H9 (cell line): ENCODE measurements at regions not wholly inside any gene's neighbourhood (a gene's known extent, or its start where the extent isn't known, plus 50 kb on each side); places are given as distances from the start of the nearest gene placed in this dataset.

Experiments used
- DNase-seq: peaks from one replicate; pipeline ENCODE4 v3.0.0-alpha.2; 2017
- H2AFZ ChIP-seq: one replicate; pipeline ENCODE4 v1.6.1; 2013; ENCODE audit warnings: mild to moderate bottlenecking, low read length, control low read depth, moderate library complexity
- H2AK5ac ChIP-seq: 2 replicates; pipeline ENCODE4 v1.6.1; 2013; ENCODE audit warnings: low read length, control low read depth, mixed read lengths; ENCODE audit not compliant: insufficient read length
- H2BK120ac ChIP-seq: one replicate; pipeline ENCODE4 v1.6.1; 2013; ENCODE audit warnings: low read depth, mild to moderate bottlenecking, low read length, control low read depth, inconsistent platforms; ENCODE audit not compliant: poor library complexity, severe bottlenecking
- H2BK12ac ChIP-seq: 2 replicates; pipeline ENCODE4 v1.6.1; 2013; ENCODE audit warnings: low read length, control low read depth, mixed read lengths, low read depth; ENCODE audit not compliant: insufficient read length
- H2BK15ac ChIP-seq: 2 replicates; pipeline ENCODE4 v1.6.1; 2013; ENCODE audit warnings: low read depth, low read length, control low read depth
- H2BK20ac ChIP-seq: one replicate; pipeline ENCODE4 v1.6.1; 2013; ENCODE audit warnings: low read depth, mild to moderate bottlenecking, low read length, control low read depth, inconsistent platforms; ENCODE audit not compliant: poor library complexity, severe bottlenecking
- H2BK5ac ChIP-seq: 2 replicates; pipeline ENCODE4 v1.6.1; 2013; ENCODE audit warnings: low read length, control low read depth, mixed read lengths; ENCODE audit not compliant: insufficient read length
- H3K14ac ChIP-seq: 2 replicates; pipeline ENCODE4 v1.6.1; 2013; ENCODE audit warnings: low read length, control low read depth; ENCODE audit not compliant: insufficient read depth
- H3K18ac ChIP-seq: 2 replicates; pipeline ENCODE4 v1.6.1; 2013; ENCODE audit warnings: low read depth, mild to moderate bottlenecking, mixed read lengths, low read length, control low read depth; ENCODE audit not compliant: insufficient read length
- H3K23ac ChIP-seq: 2 replicates; pipeline ENCODE4 v1.6.1; 2013; ENCODE audit warnings: low read length, control low read depth, mixed read lengths, low read depth; ENCODE audit not compliant: insufficient read length
- H3K23me2 ChIP-seq: 2 replicates; pipeline ENCODE4 v1.6.1; 2013; ENCODE audit warnings: low read depth, mild to moderate bottlenecking, mixed read lengths, low read length, control low read depth; ENCODE audit not compliant: insufficient read length, poor library complexity, severe bottlenecking
- H3K27ac ChIP-seq: 2 replicates; pipeline ENCODE4 v1.5.1; 2013; ENCODE audit warnings: low read length, control low read depth, mixed read lengths, low read depth; ENCODE audit not compliant: insufficient read length
- H3K27me3 ChIP-seq: 2 replicates; pipeline ENCODE4 v1.6.1; 2013; ENCODE audit warnings: low read length, control low read depth, inconsistent platforms; ENCODE audit not compliant: insufficient read depth
- H3K4ac ChIP-seq: 2 replicates; pipeline ENCODE4 v1.6.1; 2013; ENCODE audit warnings: low read depth, mild to moderate bottlenecking, control low read depth, inconsistent platforms, low read length, moderate library complexity
- H3K4me1 ChIP-seq: 2 replicates; pipeline ENCODE4 v1.6.1; 2013; ENCODE audit warnings: low read length, control low read depth, inconsistent platforms; ENCODE audit not compliant: insufficient read depth
- H3K4me2 ChIP-seq: 2 replicates; pipeline ENCODE4 v1.6.1; 2013; ENCODE audit warnings: low read length, control low read depth, mixed read lengths; ENCODE audit not compliant: insufficient read length, insufficient read depth
- H3K56ac ChIP-seq: 2 replicates; pipeline ENCODE4 v1.6.1; 2013; ENCODE audit warnings: low read depth, mild to moderate bottlenecking, mixed read lengths, low read length, control low read depth; ENCODE audit not compliant: insufficient read length
- H3K79me1 ChIP-seq: 2 replicates; pipeline ENCODE4 v1.6.1; 2013; ENCODE audit warnings: low read depth, mild to moderate bottlenecking, moderate library complexity, low read length, control low read depth, inconsistent platforms; ENCODE audit not compliant: insufficient read depth, poor library complexity, severe bottlenecking
- H3K79me2 ChIP-seq: 2 replicates; pipeline ENCODE4 v1.6.1; 2013; ENCODE audit warnings: low read length, control low read depth, inconsistent platforms; ENCODE audit not compliant: insufficient read depth
- H3K9ac ChIP-seq: 2 replicates; pipeline ENCODE4 v1.6.1; 2013; ENCODE audit warnings: low read length, control low read depth, mixed read lengths; ENCODE audit not compliant: insufficient read length; ENCODE audit errors: extremely low read depth
- H3K9me3 ChIP-seq: one replicate; pipeline ENCODE4 v1.6.1; 2013; ENCODE audit warnings: low read depth, low read length, inconsistent platforms; ENCODE audit not compliant: control insufficient read depth
- H3T11ph ChIP-seq: one replicate; pipeline ENCODE4 v1.6.1; 2013; ENCODE audit warnings: mild to moderate bottlenecking, low read length, control low read depth, inconsistent platforms
- H4K20me1 ChIP-seq: one replicate; pipeline ENCODE4 v1.6.1; 2013; ENCODE audit not compliant: control insufficient read depth, insufficient read length, insufficient read depth
- H4K5ac ChIP-seq: 2 replicates; pipeline ENCODE4 v1.6.1; 2013; ENCODE audit warnings: low read depth, mild to moderate bottlenecking, mixed read lengths, low read length, control low read depth; ENCODE audit not compliant: insufficient read length
- H4K8ac ChIP-seq: replicated peaks from 2 replicates; pipeline ENCODE4 v1.6.1; 2013; ENCODE audit warnings: low read length, control low read depth, mixed read lengths, low read depth; ENCODE audit not compliant: insufficient read length
- H4K91ac ChIP-seq: 2 replicates; pipeline ENCODE4 v1.6.1; 2013; ENCODE audit warnings: low read depth, mild to moderate bottlenecking, moderate library complexity, mixed read lengths, low read length, control low read depth; ENCODE audit not compliant: insufficient read length
- H3K27ac Mint-ChIP-seq, 3 experiments: 2 replicates in 2 of 3; 3 replicates in 1 of 3; pipeline ENCODE4 v1.8.0; 2020 to 2021; ENCODE audit warnings: mixed read lengths in 3 of 3, mild to moderate bottlenecking in 1 of 3, moderate library complexity in 1 of 3
- H3K27me3 Mint-ChIP-seq: 2 replicates; pipeline ENCODE4 v1.8.0; 2021; ENCODE audit warnings: low read depth, mild to moderate bottlenecking, moderate library complexity, mixed read lengths
- H3K36me3 Mint-ChIP-seq, 3 experiments: 2 replicates in 2 of 3; 3 replicates in 1 of 3; pipeline ENCODE4 v1.8.0; 2020 to 2021; ENCODE audit warnings: low read depth in 3 of 3, mixed read lengths in 3 of 3; ENCODE audit not compliant: insufficient read depth in 1 of 3
- H3K4me1 Mint-ChIP-seq, 2 experiments: 2 replicates each; pipeline ENCODE4 v1.8.0; 2020; ENCODE audit warnings: mixed read lengths in 2 of 2
- H3K4me3 Mint-ChIP-seq, 2 experiments: 2 replicates in 1 of 2; 3 replicates in 1 of 2; pipeline ENCODE4 v1.8.0; 2020 to 2021; ENCODE audit warnings: mild to moderate bottlenecking in 2 of 2, mixed read lengths in 2 of 2, moderate library complexity in 1 of 2
- H3K9me3 Mint-ChIP-seq, 2 experiments: 2 replicates in 1 of 2; 3 replicates in 1 of 2; pipeline ENCODE4 v1.8.0; 2020; ENCODE audit warnings: mild to moderate bottlenecking in 2 of 2, mixed read lengths in 2 of 2, moderate library complexity in 1 of 2
- WGBS: extraction: QIAGEN DNeasy Blood & Tissue Kit; methylation state at CpG from one replicate; pipeline ENCODE4 v1.1.7; 2013; ENCODE audit warnings: missing lambda C conversion rate, low lambda C conversion rate, mixed read lengths; ENCODE audit not compliant: insufficient read length; ENCODE audit errors: extremely low coverage; 5-methylcytosine and 5-hydroxymethylcytosine counted together
- TF ChIP-seq, protein P1 (sequence below): fragments of 200-600 bp; sonication (generic); conservative IDR thresholded peaks from 3 replicates; pipeline ENCODE4 v1.8.0; 2021; ENCODE audit warnings: antibody characterized with exemption, mild to moderate bottlenecking

DNA sequence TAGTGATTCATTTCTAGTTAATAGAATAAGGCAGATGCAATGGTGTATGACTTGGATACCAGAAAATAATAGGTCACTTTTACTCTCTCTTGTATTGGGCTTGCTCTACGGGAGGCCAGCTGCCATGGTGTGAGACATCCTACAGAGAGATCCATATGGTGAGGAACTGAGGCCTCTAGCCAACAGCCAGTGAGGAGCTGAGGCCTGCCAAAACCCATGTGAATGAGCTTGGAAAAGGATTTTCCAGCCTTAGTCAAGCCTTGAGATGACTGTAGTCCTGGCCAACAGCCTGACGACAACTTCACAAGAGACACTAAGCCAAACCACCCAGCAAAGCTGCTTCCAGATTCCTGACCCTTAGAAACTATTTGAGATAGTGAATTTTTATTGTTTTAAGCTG, 1300.2 kb downstream of the RAPGEF2 start:
- no peak overlapping the region for H2AK5ac ChIP-seq
- H2BK12ac ChIP-seq, result no peak overlapping the region
- H3K4ac ChIP-seq, result no peak overlapping the region
- H2AFZ ChIP-seq, result no peak overlapping the region
- no peak overlapping the region for H3K14ac ChIP-seq
- WGBS, result no CpG with 5 or more reads among the region's 2 CpGs
- Mint-ChIP-seq H3K27me3 (no peaks in the 10 kb centered on the region), H3K36me3 (no peaks in the 10 kb centered on the region; a peak in 2 of 7 replicates), H3K27ac (no peak overlapping the region), H3K4me1 (peaks cover 8 to 10% of the 10 kb centered on the region in 2 experiments), H3K4me3 (no peak overlapping the region), H3K9me3 (no peaks in the 10 kb centered on the region)
- TF ChIP-seq, protein P1, sequence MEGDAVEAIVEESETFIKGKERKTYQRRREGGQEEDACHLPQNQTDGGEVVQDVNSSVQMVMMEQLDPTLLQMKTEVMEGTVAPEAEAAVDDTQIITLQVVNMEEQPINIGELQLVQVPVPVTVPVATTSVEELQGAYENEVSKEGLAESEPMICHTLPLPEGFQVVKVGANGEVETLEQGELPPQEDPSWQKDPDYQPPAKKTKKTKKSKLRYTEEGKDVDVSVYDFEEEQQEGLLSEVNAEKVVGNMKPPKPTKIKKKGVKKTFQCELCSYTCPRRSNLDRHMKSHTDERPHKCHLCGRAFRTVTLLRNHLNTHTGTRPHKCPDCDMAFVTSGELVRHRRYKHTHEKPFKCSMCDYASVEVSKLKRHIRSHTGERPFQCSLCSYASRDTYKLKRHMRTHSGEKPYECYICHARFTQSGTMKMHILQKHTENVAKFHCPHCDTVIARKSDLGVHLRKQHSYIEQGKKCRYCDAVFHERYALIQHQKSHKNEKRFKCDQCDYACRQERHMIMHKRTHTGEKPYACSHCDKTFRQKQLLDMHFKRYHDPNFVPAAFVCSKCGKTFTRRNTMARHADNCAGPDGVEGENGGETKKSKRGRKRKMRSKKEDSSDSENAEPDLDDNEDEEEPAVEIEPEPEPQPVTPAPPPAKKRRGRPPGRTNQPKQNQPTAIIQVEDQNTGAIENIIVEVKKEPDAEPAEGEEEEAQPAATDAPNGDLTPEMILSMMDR, result no peak
- no peaks in the 10 kb centered on the region for H4K20me1 ChIP-seq
- no peak overlapping the region for H3K9ac ChIP-seq
- H3K56ac ChIP-seq, result no peak overlapping the region
- H3K9me3 ChIP-seq, result no peaks in the 10 kb centered on the region
- H3K79me2 ChIP-seq, result no peaks in the 10 kb centered on the region
- DNase-seq, result no peak
- no peaks in the 10 kb centered on the region for H3K27me3 ChIP-seq
- H2BK5ac ChIP-seq, result no peak overlapping the region
- H3K79me1 ChIP-seq, result no peaks in the 10 kb centered on the region
- no peak overlapping the region for H3K4me2 ChIP-seq
- no peak overlapping the region for H3K27ac ChIP-seq
- no peaks in the 10 kb centered on the region for H3K23me2 ChIP-seq
- H4K8ac ChIP-seq, result no peak overlapping the region
- no peak overlapping the region for H4K5ac ChIP-seq
- H3K23ac ChIP-seq, result no peak overlapping the region
- H2BK120ac ChIP-seq, result no peak overlapping the region
- no peak overlapping the region for H2BK20ac ChIP-seq
- H3K18ac ChIP-seq, result no peak overlapping the region
- H3K4me1 ChIP-seq, result peaks cover 4% of the 10 kb centered on the region; the same call in 1 of the 2 replicates
- H3T11ph ChIP-seq, result no peak overlapping the region
- no peak overlapping the region for H2BK15ac ChIP-seq
- H4K91ac ChIP-seq, result no peak overlapping the region
